HG02943 (cell line): ENCODE measurements at regions not wholly inside any gene's neighbourhood (a gene's known extent, or its start where the extent isn't known, plus 50 kb on each side); places are given as distances from the start of the nearest gene placed in this dataset.

Experiments used
- ATAC-seq: cut with Tn5 transposase; IDR thresholded peaks from one replicate; pipeline ENCODE4 v1.9.1; 2021; ENCODE audit warnings: mild to moderate bottlenecking, low read depth, moderate library complexity; ENCODE audit not compliant: unreplicated experiment

- ATAC-seq: no peak
Observed at GRCh38 chr2:128399690-128400291, 81.1 kb upstream of the HS6ST1 start.

- ATAC-seq: no peak
Observed at GRCh38 chr2:128401680-128402079, 83.0 kb upstream of the HS6ST1 start.

GRCh38 chr2:128402911-128403670 is 84.4 kb upstream of the HS6ST1 start:
- no peak for ATAC-seq

GRCh38 chr2:128403814-128404708 is 85.4 kb upstream of the HS6ST1 start:
- ATAC-seq: no peak

- no peak for ATAC-seq
Observed at GRCh38 chr2:128404709-128405466, 86.2 kb upstream of the HS6ST1 start.

GRCh38 chr2:128405467-128405900 is 86.8 kb upstream of the HS6ST1 start:
- no peak for ATAC-seq

- no peak for ATAC-seq
Observed at GRCh38 chr2:128405981-128406613, 87.4 kb upstream of the HS6ST1 start.

GRCh38 chr2:128406736-128407554 is 88.3 kb upstream of the HS6ST1 start:
- no peak for ATAC-seq

- ATAC-seq: no peak
Observed at GRCh38 chr2:128408349-128409305, 90.0 kb upstream of the HS6ST1 start.

GRCh38 chr2:128409326-128410034 is 90.8 kb upstream of the HS6ST1 start:
- ATAC-seq: no peak

- ATAC-seq: no peak
Observed at GRCh38 chr2:128410035-128410757, 91.5 kb upstream of the HS6ST1 start.

GRCh38 chr2:128410758-128411215 is 92.1 kb upstream of the HS6ST1 start:
- no peak for ATAC-seq

GRCh38 chr2:128411431-128411830 is 92.8 kb upstream of the HS6ST1 start:
- ATAC-seq: no peak

- ATAC-seq: no peak
Observed at GRCh38 chr2:128412181-128412871, 93.7 kb upstream of the HS6ST1 start.

GRCh38 chr2:128413014-128413717 is 94.5 kb upstream of the HS6ST1 start:
- ATAC-seq: no peak
